ENCODE measurements at regions not wholly inside any gene's neighbourhood (a gene's known extent, or its start where the extent isn't known, plus 50 kb on each side); places are given as distances from the start of the nearest gene placed in this dataset.

DNA sequence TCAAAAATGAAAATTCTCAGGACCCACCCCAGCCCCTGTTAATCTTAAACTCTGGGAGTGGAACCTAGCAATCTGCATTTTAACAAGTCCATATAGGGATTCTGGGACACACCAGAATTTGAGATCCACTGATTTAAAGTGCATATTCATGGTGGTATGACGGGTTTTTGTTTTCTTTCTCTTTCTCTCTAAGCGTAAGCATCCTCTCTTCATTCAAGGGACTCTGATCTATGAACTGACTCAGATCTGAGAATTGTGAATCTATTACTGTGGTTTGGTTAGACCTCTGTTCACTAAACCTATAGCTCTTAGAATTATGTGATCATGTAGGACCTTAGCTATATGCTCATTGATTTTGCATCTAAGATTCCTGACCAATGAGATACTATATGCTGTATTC, 565.2 kb downstream of the CCDC171 start:
- no peaks in the 10 kb centered on the region for H3K36me3 Mint-ChIP-seq (ENCODE audit: low read depth)
- no peaks in the 10 kb centered on the region for H3K9me3 Mint-ChIP-seq
- TF ChIP-seq, protein P1, sequence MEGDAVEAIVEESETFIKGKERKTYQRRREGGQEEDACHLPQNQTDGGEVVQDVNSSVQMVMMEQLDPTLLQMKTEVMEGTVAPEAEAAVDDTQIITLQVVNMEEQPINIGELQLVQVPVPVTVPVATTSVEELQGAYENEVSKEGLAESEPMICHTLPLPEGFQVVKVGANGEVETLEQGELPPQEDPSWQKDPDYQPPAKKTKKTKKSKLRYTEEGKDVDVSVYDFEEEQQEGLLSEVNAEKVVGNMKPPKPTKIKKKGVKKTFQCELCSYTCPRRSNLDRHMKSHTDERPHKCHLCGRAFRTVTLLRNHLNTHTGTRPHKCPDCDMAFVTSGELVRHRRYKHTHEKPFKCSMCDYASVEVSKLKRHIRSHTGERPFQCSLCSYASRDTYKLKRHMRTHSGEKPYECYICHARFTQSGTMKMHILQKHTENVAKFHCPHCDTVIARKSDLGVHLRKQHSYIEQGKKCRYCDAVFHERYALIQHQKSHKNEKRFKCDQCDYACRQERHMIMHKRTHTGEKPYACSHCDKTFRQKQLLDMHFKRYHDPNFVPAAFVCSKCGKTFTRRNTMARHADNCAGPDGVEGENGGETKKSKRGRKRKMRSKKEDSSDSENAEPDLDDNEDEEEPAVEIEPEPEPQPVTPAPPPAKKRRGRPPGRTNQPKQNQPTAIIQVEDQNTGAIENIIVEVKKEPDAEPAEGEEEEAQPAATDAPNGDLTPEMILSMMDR (IDR thresholded peaks at IDR 0.05): no peak
- peaks cover 6% of the 10 kb centered on the region for H3K27me3 Mint-ChIP-seq (ENCODE audit: low read depth, poor library complexity)
- no peak for DNase-seq
- H3K4me3 Mint-ChIP-seq: no peak overlapping the region
- H3K27ac Mint-ChIP-seq: no peak overlapping the region
- H3K4me1 Mint-ChIP-seq: peaks cover 14% of the 10 kb centered on the region

DNA sequence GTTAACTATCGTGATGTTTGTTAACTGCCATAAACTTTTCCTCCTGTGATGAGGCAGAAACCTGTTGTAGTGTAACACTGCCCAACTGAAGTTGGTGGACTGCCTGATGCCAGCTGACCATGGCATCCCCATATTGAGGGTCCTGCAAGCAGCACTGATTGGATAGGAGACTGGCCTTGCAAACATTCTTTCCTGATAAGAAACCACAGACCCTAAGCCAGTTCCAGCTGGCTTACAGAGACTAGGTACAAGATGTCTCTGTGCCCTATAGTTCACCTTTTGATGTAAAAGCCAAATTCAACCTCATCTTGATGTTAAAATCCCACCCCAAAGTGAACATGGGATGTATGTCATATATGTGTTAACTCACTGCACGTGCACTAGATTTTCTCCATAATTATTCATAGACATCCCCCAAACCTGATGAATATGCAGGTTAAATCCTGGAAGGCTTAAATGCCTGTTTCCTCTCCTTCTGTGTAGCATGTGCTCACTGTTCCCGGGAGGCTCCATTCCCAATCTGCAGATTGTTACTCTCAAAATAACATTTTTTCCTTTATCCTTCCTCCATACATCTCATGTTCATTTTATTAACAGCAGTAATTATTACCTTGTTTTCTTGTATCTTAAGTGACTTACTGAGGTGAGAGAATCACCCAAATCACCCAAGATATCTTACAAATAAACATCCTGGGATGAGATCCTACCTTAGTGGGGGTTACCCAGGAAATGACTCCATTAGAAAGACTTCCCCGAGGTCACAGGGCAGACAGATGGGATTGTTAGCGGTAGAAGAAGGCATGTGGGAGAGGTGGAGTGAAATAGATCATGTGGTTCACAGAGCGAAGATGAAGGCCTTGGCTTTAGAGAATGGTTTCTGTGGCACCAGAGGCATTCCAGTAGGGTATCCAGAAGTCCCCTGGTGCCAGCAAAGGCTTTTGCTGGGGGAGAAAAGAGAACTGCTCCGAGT, 566.7 kb downstream of the CCDC171 start:
- H3K9me3 Mint-ChIP-seq: no peaks in the 10 kb centered on the region
- no peak for DNase-seq
- no peak overlapping the region for H3K27ac Mint-ChIP-seq
- H3K27me3 Mint-ChIP-seq (ENCODE audit: low read depth, poor library complexity): peaks cover 6% of the 10 kb centered on the region
- TF ChIP-seq, protein P1 (IDR thresholded peaks at IDR 0.05): no peak
- H3K36me3 Mint-ChIP-seq (ENCODE audit: low read depth): no peaks in the 10 kb centered on the region
- H3K4me3 Mint-ChIP-seq: no peak overlapping the region
- H3K4me1 Mint-ChIP-seq: peaks cover 14% of the 10 kb centered on the region

DNA sequence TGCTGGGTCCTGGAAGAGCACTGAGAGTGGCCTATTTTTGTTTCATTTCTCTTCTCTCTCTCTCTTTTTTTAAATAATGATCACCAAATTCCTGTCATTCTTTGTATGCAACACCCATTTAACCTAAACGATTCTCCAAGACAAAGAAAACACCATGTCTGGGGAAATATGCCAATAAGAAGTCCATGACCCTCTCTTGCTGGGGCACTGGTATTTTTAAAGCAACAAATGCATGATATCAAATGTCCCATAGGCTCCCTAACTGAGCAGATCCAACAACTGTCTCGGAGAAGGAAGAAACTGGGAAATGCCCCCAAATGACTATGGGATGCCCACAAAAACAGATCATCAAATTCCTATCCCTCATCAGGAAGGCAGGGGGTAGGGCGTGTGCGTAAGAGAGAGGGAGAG, 567.4 kb downstream of the CCDC171 start:
- DNase-seq: no peak
- peaks cover 14% of the 10 kb centered on the region for H3K4me1 Mint-ChIP-seq

DNA sequence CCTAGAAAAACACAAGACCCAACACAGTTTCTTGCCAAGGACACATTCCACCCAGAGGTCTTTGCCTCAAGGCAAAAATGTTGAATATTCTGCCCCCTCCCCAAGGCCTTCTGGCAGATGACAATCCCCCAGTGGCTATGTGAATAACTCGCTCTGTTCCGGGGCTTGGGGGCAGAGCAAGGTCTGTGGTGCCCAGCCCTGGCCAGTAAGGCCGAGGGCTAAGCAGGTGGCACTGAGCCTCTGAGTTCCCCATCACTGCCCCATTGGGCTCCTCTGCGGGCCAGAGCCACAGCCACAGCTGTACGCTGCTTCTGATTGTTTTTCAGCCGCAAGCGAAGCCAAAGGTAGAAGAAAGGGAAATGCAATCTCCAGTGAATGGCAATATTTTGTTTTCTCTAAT, 567.9 kb downstream of the CCDC171 start:
- Mint-ChIP-seq H3K36me3 (ENCODE audit: low read depth) (no peaks in the 10 kb centered on the region), H3K27ac (no peak overlapping the region), H3K4me3 (no peak overlapping the region), H3K4me1 (peaks cover 14% of the 10 kb centered on the region), H3K27me3 (ENCODE audit: low read depth, poor library complexity) (peaks cover 6% of the 10 kb centered on the region), H3K9me3 (no peaks in the 10 kb centered on the region)
- DNase-seq: no peak
- TF ChIP-seq, protein P1 (IDR thresholded peaks at IDR 0.05): no peak

More for the DNA sequence above, 567.4 kb downstream of the CCDC171 start:
- H3K4me3 Mint-ChIP-seq: no peak overlapping the region
- no peaks in the 10 kb centered on the region for H3K36me3 Mint-ChIP-seq (ENCODE audit: low read depth)
- H3K27me3 Mint-ChIP-seq (ENCODE audit: low read depth, poor library complexity): peaks cover 6% of the 10 kb centered on the region
- H3K9me3 Mint-ChIP-seq: no peaks in the 10 kb centered on the region
- H3K27ac Mint-ChIP-seq: no peak overlapping the region
- TF ChIP-seq, protein P1 (IDR thresholded peaks at IDR 0.05): no peak

DNA sequence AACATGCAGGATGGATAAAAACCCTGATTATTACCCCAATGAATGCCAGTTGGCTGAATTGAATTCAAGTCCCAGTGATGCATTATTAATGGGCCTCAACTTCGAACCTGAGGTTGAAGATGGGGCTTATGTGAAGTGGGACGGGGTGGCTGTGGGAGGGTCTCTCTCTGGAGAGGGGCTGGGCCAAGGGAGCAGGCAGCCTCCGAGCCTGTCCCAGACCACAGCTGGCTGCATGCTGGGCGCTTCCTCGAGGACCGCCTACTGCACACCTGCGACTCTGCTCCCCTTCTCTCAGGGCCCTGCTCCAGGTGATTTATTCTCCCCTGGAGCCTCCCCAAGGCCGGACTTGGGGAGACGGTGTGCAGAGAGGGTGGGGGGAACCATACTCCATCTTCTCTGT, 568.3 kb downstream of the CCDC171 start:
- H3K9me3 Mint-ChIP-seq: no peaks in the 10 kb centered on the region
- H3K27ac Mint-ChIP-seq: no peak overlapping the region
- peaks cover 6% of the 10 kb centered on the region for H3K27me3 Mint-ChIP-seq (ENCODE audit: low read depth, poor library complexity)
- H3K4me1 Mint-ChIP-seq: peaks cover 14% of the 10 kb centered on the region
- no peak overlapping the region for H3K4me3 Mint-ChIP-seq
- TF ChIP-seq, protein P1 (IDR thresholded peaks at IDR 0.05): no peak
- no peaks in the 10 kb centered on the region for H3K36me3 Mint-ChIP-seq (ENCODE audit: low read depth)
- DNase-seq: no peak

Data from nephron progenitor cell (in vitro differentiated cells).